ENCODE measurements at regions not wholly inside any gene's neighbourhood (a gene's known extent, or its start where the extent isn't known, plus 50 kb on each side); places are given as distances from the start of the nearest gene placed in this dataset.

DNA sequence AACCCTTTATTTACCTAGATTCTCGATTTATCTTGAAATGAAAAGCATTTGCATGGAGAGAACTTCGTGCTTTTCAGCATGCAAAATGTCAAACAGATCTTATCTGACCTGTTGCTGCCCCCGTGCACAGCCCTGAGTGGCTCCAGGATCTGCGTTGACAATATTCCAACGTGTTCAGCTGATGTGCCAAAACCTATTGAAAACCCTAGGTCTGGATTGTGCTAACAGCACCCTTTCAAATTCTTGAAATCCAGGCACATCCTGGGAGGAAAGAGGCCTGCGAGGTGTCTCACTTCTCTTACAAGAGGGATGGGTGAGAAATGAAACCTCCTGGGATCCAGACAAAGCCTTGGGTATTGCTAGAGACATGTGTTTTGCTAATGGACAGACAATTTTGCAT lies 231.8 kb downstream of the MAP2K4 start:
- Mint-ChIP-seq H3K27ac (no peak overlapping the region), H3K4me1 (ENCODE audit: low read depth) (no peaks in the 10 kb centered on the region), H3K4me3 (no peak overlapping the region), H3K36me3 (ENCODE audit: insufficient read depth in 2 of 2) (no peaks in the 10 kb centered on the region), H3K9me3 (no peaks in the 10 kb centered on the region), H3K27me3 (ENCODE audit: low read depth) (no peaks in the 10 kb centered on the region)
- no peak for ATAC-seq (replicated peaks in 1 of 2)
- no peak for DNase-seq

DNA sequence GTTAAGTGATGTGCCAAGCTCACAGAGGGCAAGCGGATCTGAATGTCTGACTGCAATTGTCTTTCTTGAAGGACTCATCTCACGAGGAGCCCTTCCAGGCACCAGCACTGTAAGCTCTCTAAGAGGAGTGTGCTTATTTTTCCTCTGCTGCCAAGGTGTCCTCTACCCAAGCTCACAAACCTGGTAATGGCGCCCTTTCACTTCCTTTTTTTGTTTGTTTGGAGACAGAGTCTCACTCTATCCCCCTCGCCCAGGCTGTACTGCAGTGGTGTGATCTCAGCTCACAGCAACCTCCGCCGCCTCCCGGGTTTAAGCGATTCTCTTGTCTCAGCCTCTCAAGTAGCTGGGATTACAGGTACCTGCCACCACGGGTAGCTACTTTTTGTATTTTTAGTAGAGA lies 233.8 kb downstream of the MAP2K4 start:
- DNase-seq (no peak), ATAC-seq (replicated peaks in 1 of 2) (no peak)
- H3K27ac Mint-ChIP-seq, result no peak overlapping the region
- H3K27me3 Mint-ChIP-seq (ENCODE audit: low read depth), result no peaks in the 10 kb centered on the region
- H3K36me3 Mint-ChIP-seq (ENCODE audit: insufficient read depth in 2 of 2), result no peaks in the 10 kb centered on the region
- H3K4me1 Mint-ChIP-seq (ENCODE audit: low read depth), result no peaks in the 10 kb centered on the region
- no peak overlapping the region for H3K4me3 Mint-ChIP-seq
- no peaks in the 10 kb centered on the region for H3K9me3 Mint-ChIP-seq

DNA sequence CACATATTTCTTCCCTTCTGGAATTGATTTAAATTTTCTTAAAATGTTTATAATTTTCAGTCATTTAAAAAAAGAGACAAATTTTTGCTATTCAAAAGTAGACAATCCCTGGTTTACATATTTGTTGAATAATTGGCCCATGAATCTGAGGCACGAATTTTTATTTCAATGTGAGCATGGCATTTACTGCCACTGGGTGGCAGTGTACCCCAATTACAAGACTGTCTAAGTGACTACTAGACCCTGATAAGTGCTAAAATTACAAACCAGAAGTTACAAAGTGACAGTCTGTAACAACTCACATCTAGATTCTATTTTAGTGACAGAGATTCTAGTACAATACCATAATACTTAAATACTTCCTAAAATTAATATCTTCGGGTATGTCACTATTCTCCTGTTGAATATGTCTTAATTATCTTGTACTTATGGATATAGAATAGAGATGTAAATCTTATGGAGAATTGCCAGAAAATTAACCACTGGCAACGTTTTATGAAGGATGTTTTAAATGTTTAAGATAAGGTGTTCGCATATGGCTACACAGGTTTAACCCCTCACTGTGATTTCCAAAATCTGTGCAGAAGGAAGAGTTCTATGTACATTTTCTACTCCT lies 235.8 kb downstream of the MAP2K4 start:
- H3K4me1 Mint-ChIP-seq (ENCODE audit: low read depth), result no peaks in the 10 kb centered on the region
- H3K27me3 Mint-ChIP-seq (ENCODE audit: low read depth), result no peaks in the 10 kb centered on the region
- H3K9me3 Mint-ChIP-seq, result peaks cover 0 to 1% of the 10 kb centered on the region in 2 donors
- no peak overlapping the region for H3K4me3 Mint-ChIP-seq
- H3K27ac Mint-ChIP-seq, result no peak overlapping the region
- ATAC-seq (replicated peaks in 1 of 2), result no peak
- H3K36me3 Mint-ChIP-seq (ENCODE audit: insufficient read depth in 2 of 2), result no peaks in the 10 kb centered on the region
- peak; percentile 4 to 6 for DNase-seq

DNA sequence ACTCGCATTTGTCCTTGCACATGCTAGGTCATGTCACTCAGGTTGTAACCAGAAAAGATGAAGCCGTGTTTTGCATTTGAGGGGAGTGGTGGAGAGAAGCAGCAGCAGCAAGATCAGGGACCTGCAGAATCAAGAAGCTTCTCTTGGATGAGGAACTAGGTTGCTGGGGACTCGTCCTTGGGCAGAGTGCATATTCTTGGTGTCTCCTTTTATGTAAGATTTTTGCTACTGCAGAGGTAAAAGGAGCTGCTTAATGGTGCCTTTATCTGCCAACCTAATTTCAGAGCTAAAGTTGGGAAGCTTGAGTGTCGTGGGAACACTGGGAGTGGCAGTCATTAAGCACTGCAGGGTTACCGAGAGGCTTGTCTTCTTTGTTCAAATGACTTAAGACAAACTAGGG lies 236.5 kb downstream of the MAP2K4 start:
- Mint-ChIP-seq H3K4me1 (ENCODE audit: low read depth) (no peaks in the 10 kb centered on the region), H3K4me3 (no peak overlapping the region), H3K36me3 (ENCODE audit: insufficient read depth in 2 of 2) (no peaks in the 10 kb centered on the region), H3K27ac (no peak overlapping the region), H3K27me3 (ENCODE audit: low read depth) (no peaks in the 10 kb centered on the region), H3K9me3 (peaks cover 0 to 1% of the 10 kb centered on the region in 2 donors)
- ATAC-seq (replicated peaks in 1 of 2) (no peak), DNase-seq (no peak)

DNA sequence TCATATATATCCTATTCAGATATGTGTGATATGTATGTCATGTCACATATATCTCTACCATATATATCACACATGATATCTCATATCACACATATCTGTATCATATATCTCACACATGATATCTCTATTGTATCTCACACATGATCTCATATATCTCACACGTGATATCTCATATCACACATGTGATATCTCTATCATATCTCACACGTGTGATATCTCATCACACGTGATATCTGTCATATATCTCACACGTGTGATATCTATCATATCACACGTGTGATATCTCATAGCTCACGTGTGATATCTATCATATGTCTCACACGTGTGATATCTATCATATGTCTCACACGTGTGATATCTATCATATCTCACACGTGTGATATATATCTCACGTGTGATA lies 240.7 kb downstream of the MAP2K4 start:
- no peaks in the 10 kb centered on the region for H3K27me3 Mint-ChIP-seq (ENCODE audit: low read depth)
- no peak overlapping the region for H3K27ac Mint-ChIP-seq
- H3K4me3 Mint-ChIP-seq, result no peak overlapping the region
- H3K4me1 Mint-ChIP-seq (ENCODE audit: low read depth), result no peaks in the 10 kb centered on the region
- no peaks in the 10 kb centered on the region for H3K36me3 Mint-ChIP-seq (ENCODE audit: insufficient read depth in 2 of 2)
- no peak for ATAC-seq (replicated peaks in 1 of 2)
- no peak for DNase-seq
- H3K9me3 Mint-ChIP-seq, result peaks cover 0 to 3% of the 10 kb centered on the region in 2 donors

DNA sequence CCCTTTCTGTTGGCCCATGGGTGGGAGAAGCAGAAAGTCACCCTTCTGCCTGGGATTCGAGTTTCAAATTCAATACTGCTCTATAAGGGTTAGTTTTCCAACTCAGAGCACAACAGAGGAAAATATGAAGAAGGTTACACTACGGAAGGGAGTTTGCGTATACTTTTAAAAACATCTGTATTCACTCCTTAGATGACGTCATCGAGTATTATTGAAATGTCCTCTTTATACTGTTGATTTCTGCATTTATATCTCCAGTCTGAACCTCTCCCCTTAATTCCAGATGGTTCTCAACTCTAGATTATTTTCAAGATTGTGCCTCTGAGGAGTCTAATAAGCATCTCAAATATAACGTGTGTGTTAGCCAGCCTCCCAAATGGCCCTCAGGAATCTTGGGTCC lies 249.1 kb downstream of the MAP2K4 start:
- DNase-seq, result no peak
- H3K4me3 Mint-ChIP-seq, result no peak overlapping the region
- no peak overlapping the region for H3K27ac Mint-ChIP-seq
- H3K27me3 Mint-ChIP-seq (ENCODE audit: low read depth), result no peaks in the 10 kb centered on the region
- H3K9me3 Mint-ChIP-seq, result peaks cover 0 to 14% of the 10 kb centered on the region in 2 donors
- peaks cover 0 to 2% of the 10 kb centered on the region in 2 donors for H3K36me3 Mint-ChIP-seq (ENCODE audit: insufficient read depth in 2 of 2)
- no peaks in the 10 kb centered on the region for H3K4me1 Mint-ChIP-seq (ENCODE audit: low read depth)
- no peak for ATAC-seq (replicated peaks in 1 of 2)

DNA sequence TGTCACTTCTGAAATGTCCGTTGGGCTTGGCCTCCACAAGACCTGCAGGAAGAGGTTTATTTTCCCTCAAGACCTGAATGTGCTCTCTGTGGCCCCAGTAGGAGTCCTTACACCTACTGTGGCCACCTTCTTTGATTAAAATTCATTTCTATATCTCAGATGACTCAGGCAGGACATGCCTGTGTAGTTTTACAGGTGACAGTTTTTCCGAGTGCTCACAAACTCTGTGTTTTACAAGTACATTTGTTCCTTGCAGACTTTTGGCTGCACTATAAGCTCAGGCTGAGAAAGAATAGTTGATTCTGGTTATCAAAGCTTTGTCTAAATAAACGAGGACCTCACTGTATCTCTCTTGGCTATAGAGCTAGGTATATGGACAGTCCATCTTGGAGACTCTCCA lies 257.1 kb downstream of the MAP2K4 start:
- no peaks in the 10 kb centered on the region for H3K27me3 Mint-ChIP-seq (ENCODE audit: low read depth)
- no peak overlapping the region for H3K4me3 Mint-ChIP-seq
- ATAC-seq (replicated peaks in 1 of 2) (no peak), DNase-seq (no peak)
- peaks cover 0 to 7% of the 10 kb centered on the region in 2 donors for H3K9me3 Mint-ChIP-seq
- no peaks in the 10 kb centered on the region for H3K4me1 Mint-ChIP-seq (ENCODE audit: low read depth)
- no peak overlapping the region for H3K27ac Mint-ChIP-seq
- peaks cover 0 to 4% of the 10 kb centered on the region in 2 donors for H3K36me3 Mint-ChIP-seq (ENCODE audit: insufficient read depth in 2 of 2)

DNA sequence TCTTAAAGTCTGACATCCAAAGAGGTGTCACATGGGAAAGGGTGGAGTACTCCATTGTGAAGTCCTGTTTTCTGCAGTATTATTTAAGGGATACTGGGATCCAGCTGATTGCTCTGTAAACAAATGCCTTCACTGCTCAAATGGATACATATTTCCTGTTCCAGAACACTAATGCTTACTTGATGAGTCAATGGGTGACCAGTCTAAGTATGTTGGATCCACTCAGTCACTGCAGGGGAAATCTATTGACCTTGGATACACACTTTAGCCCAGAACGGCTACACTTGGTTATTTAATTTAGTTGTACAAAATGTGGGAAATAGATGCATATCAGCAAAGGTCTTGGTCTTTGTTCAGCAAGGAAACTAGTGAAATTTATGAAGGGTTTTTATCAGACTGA lies 261.4 kb downstream of the MAP2K4 start:
- H3K27ac Mint-ChIP-seq, result no peak overlapping the region

DNA sequence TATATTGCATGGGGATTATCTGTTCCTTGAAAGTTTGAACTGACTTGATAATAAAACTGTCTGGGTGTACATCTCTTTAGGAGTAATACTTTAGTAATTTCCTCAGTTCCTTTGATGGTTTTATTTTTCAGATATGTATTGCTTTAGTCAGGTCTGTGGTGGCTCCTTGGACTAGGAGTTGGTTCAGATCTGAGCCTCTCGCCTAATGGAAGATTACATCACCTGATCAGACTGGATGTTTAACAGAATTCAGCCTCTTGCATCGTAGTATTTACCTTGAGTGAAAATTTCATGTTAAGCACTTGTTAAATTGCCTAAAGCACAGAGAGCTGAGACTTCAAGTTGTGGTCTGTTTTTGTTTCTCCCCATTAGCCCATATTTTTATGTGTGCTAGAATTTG lies 267.3 kb downstream of the MAP2K4 start:
- no peaks in the 10 kb centered on the region for H3K36me3 Mint-ChIP-seq (ENCODE audit: insufficient read depth in 2 of 2)
- peaks cover 0 to 1% of the 10 kb centered on the region in 2 donors for H3K9me3 Mint-ChIP-seq
- no peaks in the 10 kb centered on the region for H3K27me3 Mint-ChIP-seq (ENCODE audit: low read depth)
- H3K27ac Mint-ChIP-seq, result no peak overlapping the region
- H3K4me3 Mint-ChIP-seq, result no peak overlapping the region
- ATAC-seq (replicated peaks in 1 of 2) (no peak), DNase-seq (no peak)
- no peaks in the 10 kb centered on the region for H3K4me1 Mint-ChIP-seq (ENCODE audit: low read depth)

More for the DNA sequence above, 261.4 kb downstream of the MAP2K4 start:
- no peaks in the 10 kb centered on the region for H3K27me3 Mint-ChIP-seq (ENCODE audit: low read depth)
- no peaks in the 10 kb centered on the region for H3K4me1 Mint-ChIP-seq (ENCODE audit: low read depth)
- DNase-seq, result no peak
- H3K4me3 Mint-ChIP-seq, result no peak overlapping the region
- peaks cover 0 to 5% of the 10 kb centered on the region in 2 donors for H3K9me3 Mint-ChIP-seq
- ATAC-seq (replicated peaks in 1 of 2), result no peak
- H3K36me3 Mint-ChIP-seq (ENCODE audit: insufficient read depth in 2 of 2), result no peaks in the 10 kb centered on the region

DNA sequence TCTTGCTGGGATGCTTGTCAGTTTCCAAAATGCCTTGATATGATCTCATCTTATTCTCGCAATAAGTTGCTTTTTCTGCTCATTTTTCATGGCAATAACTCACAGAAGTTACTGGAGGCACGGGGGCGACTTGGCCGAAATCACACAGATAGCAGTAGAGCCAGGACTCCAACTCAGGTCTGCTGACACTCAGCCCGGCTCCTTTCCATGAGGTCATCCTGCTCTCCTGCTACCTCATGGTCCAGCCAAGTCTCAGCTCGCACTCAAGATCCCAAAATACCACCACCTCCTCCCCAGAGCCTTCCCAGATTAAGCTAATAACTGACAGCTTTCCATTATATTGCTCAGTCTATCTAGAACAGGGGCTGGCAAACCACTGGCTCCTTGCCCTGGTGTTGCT lies 269.5 kb downstream of the MAP2K4 start:
- Mint-ChIP-seq H3K4me3 (no peak overlapping the region), H3K9me3 (peaks cover 0 to 3% of the 10 kb centered on the region in 2 donors), H3K36me3 (ENCODE audit: insufficient read depth in 2 of 2) (no peaks in the 10 kb centered on the region), H3K27me3 (ENCODE audit: low read depth) (no peaks in the 10 kb centered on the region), H3K4me1 (ENCODE audit: low read depth) (no peaks in the 10 kb centered on the region), H3K27ac (no peak overlapping the region)
- DNase-seq (no peak), ATAC-seq (replicated peaks in 1 of 2) (no peak)

DNA sequence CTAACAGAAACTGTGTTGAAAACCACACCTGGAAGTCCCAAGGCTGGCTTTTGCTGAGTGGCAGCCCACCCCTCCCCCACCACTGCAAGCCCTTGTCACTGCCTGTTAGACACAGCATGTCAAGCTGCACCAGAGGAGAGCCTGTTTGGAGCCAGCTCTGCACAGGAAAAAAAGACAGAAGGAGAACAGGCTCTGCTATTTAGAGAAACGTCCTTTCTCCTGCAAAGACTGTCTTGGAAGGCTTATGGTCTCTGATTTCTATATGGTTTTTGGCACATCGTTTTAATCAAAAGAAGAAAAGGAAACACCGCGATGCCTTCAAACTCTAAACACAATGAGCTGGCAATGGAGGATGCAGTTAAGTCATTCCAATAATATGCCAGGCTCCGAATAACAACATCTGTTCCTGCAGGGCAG lies 275.5 kb downstream of the MAP2K4 start:
- no peak overlapping the region for H3K4me3 Mint-ChIP-seq
- DNase-seq (no peak), ATAC-seq (replicated peaks in 1 of 2) (no peak)
- no peaks in the 10 kb centered on the region for H3K27me3 Mint-ChIP-seq (ENCODE audit: low read depth)
- H3K36me3 Mint-ChIP-seq (ENCODE audit: insufficient read depth in 2 of 2), result no peaks in the 10 kb centered on the region
- H3K27ac Mint-ChIP-seq, result no peak overlapping the region
- H3K4me1 Mint-ChIP-seq (ENCODE audit: low read depth), result no peaks in the 10 kb centered on the region
- H3K9me3 Mint-ChIP-seq, result peaks cover 0 to 6% of the 10 kb centered on the region in 2 donors

DNA sequence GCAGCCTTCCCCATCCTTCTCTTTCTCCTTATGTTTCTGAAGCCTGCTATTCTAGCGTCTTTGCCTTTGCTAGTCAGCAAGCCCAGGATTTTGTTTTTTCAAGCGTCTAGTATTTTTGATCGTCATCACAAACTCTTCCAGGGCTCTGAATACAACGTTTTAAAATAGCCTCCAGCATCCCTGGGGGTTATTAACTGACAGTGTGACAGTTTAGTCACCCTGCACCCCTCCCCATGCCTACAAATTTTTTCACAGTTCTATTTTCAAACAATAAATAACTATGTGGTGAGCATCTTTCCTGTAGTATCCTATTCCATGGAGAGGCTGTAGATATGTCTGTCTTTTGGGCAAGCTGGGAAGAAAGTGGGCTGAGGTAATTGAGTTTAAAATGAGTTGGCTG lies 280.9 kb downstream of the MAP2K4 start:
- H3K27me3 Mint-ChIP-seq (ENCODE audit: low read depth), result no peaks in the 10 kb centered on the region
- ATAC-seq (replicated peaks in 1 of 2) (no peak), DNase-seq (no peak)
- no peak overlapping the region for H3K4me3 Mint-ChIP-seq
- H3K27ac Mint-ChIP-seq, result no peak overlapping the region
- H3K36me3 Mint-ChIP-seq (ENCODE audit: insufficient read depth in 2 of 2), result peaks cover 0 to 2% of the 10 kb centered on the region in 2 donors
- peaks cover 2 to 6% of the 10 kb centered on the region in 2 donors for H3K9me3 Mint-ChIP-seq
- H3K4me1 Mint-ChIP-seq (ENCODE audit: low read depth), result no peaks in the 10 kb centered on the region

DNA sequence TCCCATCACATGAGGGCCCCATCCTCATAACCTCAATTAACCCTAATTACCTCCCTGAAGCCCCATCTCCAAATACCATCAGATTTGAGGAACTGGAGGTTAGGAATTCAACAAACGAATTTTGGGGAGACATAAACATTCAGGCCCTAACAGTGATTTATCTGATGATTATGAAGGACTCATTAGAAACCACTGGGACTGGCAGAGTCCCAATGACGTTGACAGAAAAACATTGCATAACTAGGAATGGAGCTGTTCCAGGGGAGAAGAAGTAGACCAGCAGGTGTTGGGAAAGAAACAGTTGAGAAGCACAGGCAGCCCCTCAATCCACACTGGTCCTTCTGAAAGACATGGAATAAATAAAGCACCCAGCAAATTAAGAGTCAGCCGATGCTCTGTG lies 282.0 kb downstream of the MAP2K4 start:
- ATAC-seq (replicated peaks in 1 of 2) (no peak), DNase-seq (no peak)
- Mint-ChIP-seq H3K27me3 (ENCODE audit: low read depth) (no peaks in the 10 kb centered on the region), H3K27ac (no peak overlapping the region), H3K36me3 (ENCODE audit: insufficient read depth in 2 of 2) (peaks cover 0 to 2% of the 10 kb centered on the region in 2 donors), H3K4me1 (ENCODE audit: low read depth) (no peaks in the 10 kb centered on the region), H3K9me3 (peaks cover 2 to 7% of the 10 kb centered on the region in 2 donors), H3K4me3 (no peak overlapping the region)

DNA sequence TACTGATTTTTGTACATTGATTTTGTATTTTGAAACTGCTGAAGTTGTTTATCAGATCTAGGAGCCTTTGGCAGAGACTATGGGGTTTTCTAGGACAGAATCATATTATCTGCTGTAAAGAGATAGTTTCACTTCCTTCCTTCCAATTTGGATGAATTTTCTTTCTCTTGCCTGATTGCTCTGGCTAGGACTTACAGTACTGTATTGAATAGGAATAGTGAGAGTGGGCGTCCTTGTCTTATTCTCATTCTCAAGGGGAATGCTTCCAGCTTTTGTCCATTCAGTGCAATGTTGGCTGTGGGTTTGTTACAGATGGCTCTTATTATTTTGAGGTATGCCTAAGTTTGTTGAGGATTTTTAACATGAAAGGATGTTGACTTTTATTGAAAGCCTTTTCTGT lies 290.1 kb downstream of the MAP2K4 start:
- Mint-ChIP-seq H3K27ac (no peak overlapping the region), H3K27me3 (ENCODE audit: low read depth) (no peaks in the 10 kb centered on the region), H3K36me3 (ENCODE audit: insufficient read depth in 2 of 2) (peaks cover 5 to 10% of the 10 kb centered on the region in 2 donors), H3K4me1 (ENCODE audit: low read depth) (no peaks in the 10 kb centered on the region), H3K9me3 (peaks cover 9 to 21% of the 10 kb centered on the region in 2 donors), H3K4me3 (no peak overlapping the region)
- ATAC-seq (replicated peaks in 1 of 2) (no peak), DNase-seq (no peak)
